C4-2B (cell line): ENCODE measurements at regions not wholly inside any gene's neighbourhood (a gene's known extent, or its start where the extent isn't known, plus 50 kb on each side); places are given as distances from the start of the nearest gene placed in this dataset.

ENCODE experiments used
- ZFX ChIP-seq: fragments of 450-650 bp; IDR thresholded peaks from 2 replicates; pipeline ENCODE4 v1.6.1; 2017
- TF ChIP-seq, protein P1 (sequence below): fragments of 450-650 bp; conservative IDR thresholded peaks from 2 replicates; pipeline ENCODE4 v1.5.1; 2017; ENCODE audit warnings: mild to moderate bottlenecking

- TF ChIP-seq, protein P1, sequence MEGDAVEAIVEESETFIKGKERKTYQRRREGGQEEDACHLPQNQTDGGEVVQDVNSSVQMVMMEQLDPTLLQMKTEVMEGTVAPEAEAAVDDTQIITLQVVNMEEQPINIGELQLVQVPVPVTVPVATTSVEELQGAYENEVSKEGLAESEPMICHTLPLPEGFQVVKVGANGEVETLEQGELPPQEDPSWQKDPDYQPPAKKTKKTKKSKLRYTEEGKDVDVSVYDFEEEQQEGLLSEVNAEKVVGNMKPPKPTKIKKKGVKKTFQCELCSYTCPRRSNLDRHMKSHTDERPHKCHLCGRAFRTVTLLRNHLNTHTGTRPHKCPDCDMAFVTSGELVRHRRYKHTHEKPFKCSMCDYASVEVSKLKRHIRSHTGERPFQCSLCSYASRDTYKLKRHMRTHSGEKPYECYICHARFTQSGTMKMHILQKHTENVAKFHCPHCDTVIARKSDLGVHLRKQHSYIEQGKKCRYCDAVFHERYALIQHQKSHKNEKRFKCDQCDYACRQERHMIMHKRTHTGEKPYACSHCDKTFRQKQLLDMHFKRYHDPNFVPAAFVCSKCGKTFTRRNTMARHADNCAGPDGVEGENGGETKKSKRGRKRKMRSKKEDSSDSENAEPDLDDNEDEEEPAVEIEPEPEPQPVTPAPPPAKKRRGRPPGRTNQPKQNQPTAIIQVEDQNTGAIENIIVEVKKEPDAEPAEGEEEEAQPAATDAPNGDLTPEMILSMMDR = no peak
- no peak for TF ChIP-seq ZFX
Observed at GRCh38 chr12:116376354-116377193, 99.1 kb upstream of the MED13L start.
